Liver (tissue), 3 donors: ENCODE measurements at regions not wholly inside any gene's neighbourhood (a gene's known extent, or its start where the extent isn't known, plus 50 kb on each side); places are given as distances from the start of the nearest gene placed in this dataset.

Experiments
- CTCF ChIP-seq: fragments of 150-350 bp; IDR thresholded peaks from 2 replicates; pipeline ENCODE4 v1.5.1; 2017; ENCODE audit warnings: improper control_type of control experiment, low read depth, low read length; ENCODE audit not compliant: missing input control
- EGR1 ChIP-seq, 2 donors: IDR thresholded peaks; 2 replicates each; pipeline ENCODE4 v1.6.1; 2016 to 2018; ENCODE audit warnings: antibody characterized with exemption in 2 of 2, low read depth in 2 of 2
- FOXA1 ChIP-seq: IDR thresholded peaks from 2 replicates; pipeline ENCODE4 v1.6.1; 2016; ENCODE audit warnings: antibody characterized with exemption
- FOXA2 ChIP-seq: IDR thresholded peaks from 2 replicates; pipeline ENCODE4 v1.6.1; 2016; ENCODE audit warnings: antibody characterized with exemption
- GABPA ChIP-seq, 2 donors: IDR thresholded peaks in 1 of 2; conservative IDR thresholded peaks in 1 of 2; 2 replicates each; pipeline ENCODE4 v1.6.1; 2016; ENCODE audit warnings: antibody characterized with exemption in 2 of 2, mild to moderate bottlenecking in 1 of 2, moderate library complexity in 1 of 2
- HNF4G ChIP-seq: IDR thresholded peaks from 2 replicates; pipeline ENCODE4 v1.6.1; 2016; ENCODE audit warnings: antibody characterized with exemption
- JUND ChIP-seq, 2 donors: IDR thresholded peaks; 2 replicates each; pipeline ENCODE4 v1.6.1; 2016; ENCODE audit warnings: antibody characterized with exemption in 2 of 2
- MAX ChIP-seq: IDR thresholded peaks from 2 replicates; pipeline ENCODE4 v1.6.1; 2016; ENCODE audit warnings: antibody characterized with exemption
- RAD21 ChIP-seq, 2 donors: IDR thresholded peaks; 2 replicates each; pipeline ENCODE4 v1.6.1; 2016; ENCODE audit warnings: antibody characterized with exemption in 2 of 2, mild to moderate bottlenecking in 2 of 2
- TAF1 ChIP-seq: conservative IDR thresholded peaks from 2 replicates; pipeline ENCODE4 v1.6.1; 2016; ENCODE audit warnings: antibody characterized with exemption, mild to moderate bottlenecking
- donor health status: healthy.
- donor health status: healthy.

GRCh38 chr4:19193274-19193981, 1058.3 kb upstream of the SLIT2 start:
- TF ChIP-seq CTCF = no peak
- TF ChIP-seq TAF1 = no peak
- TF ChIP-seq MAX = no peak
- TF ChIP-seq FOXA1 = no peak
- no peak for TF ChIP-seq HNF4G
- TF ChIP-seq EGR1 (IDR thresholded peaks at IDR 0.05; ENCODE audit: low read depth in 2 of 2) = no peak
- no peak for TF ChIP-seq GABPA (IDR thresholded peaks at IDR 0.05 in 1 of 2, conservative IDR thresholded peaks at IDR 0.05 in 1 of 2)
- no peak for TF ChIP-seq RAD21 (IDR thresholded peaks at IDR 0.05)
- TF ChIP-seq JUND (IDR thresholded peaks at IDR 0.05) = no peak
- no peak for TF ChIP-seq FOXA2
